Prostate gland (tissue), 2 donors: ENCODE measurements at regions not wholly inside any gene's neighbourhood (a gene's known extent, or its start where the extent isn't known, plus 50 kb on each side); places are given as distances from the start of the nearest gene placed in this dataset.
A peak's percentile ranks its signal among the peaks of the same experiment; 100 is the strongest.

Experiments
- DNase-seq: peaks from one replicate; pipeline ENCODE4 v3.0.0-alpha.2; 2019; ENCODE audit warnings: low spot score
- H3K27ac ChIP-seq, 2 donors: fragments of 200-600 bp; sonication (generic); 2 replicates each; pipeline ENCODE4 v1.5.1; 2017 to 2019
- H3K27me3 ChIP-seq: fragments of 200-600 bp; sonication (generic); replicated peaks from 2 replicates; pipeline ENCODE4 v1.5.1; 2019; ENCODE audit not compliant: insufficient read depth
- H3K36me3 ChIP-seq, 2 donors: fragments of 200-600 bp; sonication (generic); 1 replicate in 1 of 2; 2 replicates in 1 of 2; pipeline versions ENCODE4 v1.5.1 to v1.8.1; 2017 to 2019
- H3K4me1 ChIP-seq: fragments of 200-600 bp; sonication (generic); replicated peaks from 2 replicates; pipeline ENCODE4 v1.5.1; 2019
- H3K4me3 ChIP-seq, 2 donors: fragments of 200-600 bp; sonication (generic); 2 replicates each; pipeline ENCODE4 v1.5.1; 2017 to 2019
- H3K9me3 ChIP-seq: fragments of 200-600 bp; sonication (generic); 2 replicates; pipeline ENCODE4 v1.5.1; 2017
- POLR2A ChIP-seq: fragments of 450-650 bp; IDR thresholded peaks from one replicate; pipeline ENCODE4 v1.6.1; 2016; ENCODE audit warnings: antibody characterized with exemption, mild to moderate bottlenecking
- POLR2AphosphoS5 ChIP-seq: sonication (generic); formaldehyde crosslinking; IDR thresholded peaks from one replicate; pipeline ENCODE4 v1.6.1; 2017; ENCODE audit warnings: antibody characterized with exemption
- WGBS: methylation state at CpG from one replicate; pipeline ENCODE4 v1.1.5; 2018; 5-methylcytosine and 5-hydroxymethylcytosine counted together
- intact Hi-C: fragments of 100-400 bp; cut with DNase I; formaldehyde crosslinking; loops from one replicate; pipeline ENCODE4 v1.14.2; 2022
- TF ChIP-seq, protein P1 (sequence below), 4 experiments: fragments of 200-600 bp in 2 of 4; fragments of 450-650 bp in 2 of 4; sonication (generic) in 2 of 4; IDR thresholded peaks; 1 replicate in 3 of 4; 2 replicates in 1 of 4; pipeline ENCODE4 v1.5.1; 2016 to 2019; ENCODE audit warnings: antibody characterized with exemption in 4 of 4, mild to moderate bottlenecking in 2 of 4, moderate library complexity in 2 of 4

- Histone ChIP-seq H3K27me3 (no peaks in the 10 kb centered on the region), H3K27ac (peak overlapping the region; percentile 58 to 73), H3K4me3 (no peak overlapping the region), H3K9me3 (no peaks in the 10 kb centered on the region), H3K36me3 (no peaks in the 10 kb centered on the region), H3K4me1 (peaks cover 2% of the 10 kb centered on the region)
- intact Hi-C loops = no loop called here
- no peak for DNase-seq
- TF ChIP-seq, protein P1, sequence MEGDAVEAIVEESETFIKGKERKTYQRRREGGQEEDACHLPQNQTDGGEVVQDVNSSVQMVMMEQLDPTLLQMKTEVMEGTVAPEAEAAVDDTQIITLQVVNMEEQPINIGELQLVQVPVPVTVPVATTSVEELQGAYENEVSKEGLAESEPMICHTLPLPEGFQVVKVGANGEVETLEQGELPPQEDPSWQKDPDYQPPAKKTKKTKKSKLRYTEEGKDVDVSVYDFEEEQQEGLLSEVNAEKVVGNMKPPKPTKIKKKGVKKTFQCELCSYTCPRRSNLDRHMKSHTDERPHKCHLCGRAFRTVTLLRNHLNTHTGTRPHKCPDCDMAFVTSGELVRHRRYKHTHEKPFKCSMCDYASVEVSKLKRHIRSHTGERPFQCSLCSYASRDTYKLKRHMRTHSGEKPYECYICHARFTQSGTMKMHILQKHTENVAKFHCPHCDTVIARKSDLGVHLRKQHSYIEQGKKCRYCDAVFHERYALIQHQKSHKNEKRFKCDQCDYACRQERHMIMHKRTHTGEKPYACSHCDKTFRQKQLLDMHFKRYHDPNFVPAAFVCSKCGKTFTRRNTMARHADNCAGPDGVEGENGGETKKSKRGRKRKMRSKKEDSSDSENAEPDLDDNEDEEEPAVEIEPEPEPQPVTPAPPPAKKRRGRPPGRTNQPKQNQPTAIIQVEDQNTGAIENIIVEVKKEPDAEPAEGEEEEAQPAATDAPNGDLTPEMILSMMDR (IDR thresholded peaks at IDR 0.05) = no peak
- TF ChIP-seq POLR2A (no peak), POLR2AphosphoS5 (peak; percentile 50)
Measured at GRCh38 chr3:132237652-132238032, 79.6 kb upstream of the ACP3 start.

DNA sequence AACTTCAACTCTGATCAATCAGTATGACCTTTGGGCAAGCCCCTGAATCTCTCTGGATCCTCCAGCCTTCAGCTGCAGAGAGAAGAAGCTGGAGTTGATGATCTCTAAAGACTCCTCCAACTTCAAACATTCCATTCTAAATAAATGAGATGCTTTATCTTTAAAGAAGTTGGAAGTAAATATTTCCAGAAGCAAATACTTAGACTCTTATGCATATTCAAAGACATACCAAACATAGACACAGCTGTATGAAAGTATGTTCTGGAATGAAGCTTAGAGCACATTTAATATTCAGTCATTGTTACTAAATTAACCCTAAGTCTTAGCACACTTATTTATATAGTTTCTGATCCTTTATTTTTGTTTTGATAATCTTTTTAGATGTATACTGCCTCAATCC lies 77.6 kb upstream of the ACP3 start:
- no peak for DNase-seq
- Histone ChIP-seq H3K4me1 (peaks cover 3% of the 10 kb centered on the region), H3K27me3 (no peaks in the 10 kb centered on the region), H3K36me3 (no peaks in the 10 kb centered on the region), H3K9me3 (no peaks in the 10 kb centered on the region), H3K27ac (peak overlapping the region; percentile 63 to 73), H3K4me3 (no peak overlapping the region)
- TF ChIP-seq, protein P1 (IDR thresholded peaks at IDR 0.05) = no peak
- TF ChIP-seq POLR2AphosphoS5 (no peak), POLR2A (no peak)
- intact Hi-C loops = no loop called here

DNA sequence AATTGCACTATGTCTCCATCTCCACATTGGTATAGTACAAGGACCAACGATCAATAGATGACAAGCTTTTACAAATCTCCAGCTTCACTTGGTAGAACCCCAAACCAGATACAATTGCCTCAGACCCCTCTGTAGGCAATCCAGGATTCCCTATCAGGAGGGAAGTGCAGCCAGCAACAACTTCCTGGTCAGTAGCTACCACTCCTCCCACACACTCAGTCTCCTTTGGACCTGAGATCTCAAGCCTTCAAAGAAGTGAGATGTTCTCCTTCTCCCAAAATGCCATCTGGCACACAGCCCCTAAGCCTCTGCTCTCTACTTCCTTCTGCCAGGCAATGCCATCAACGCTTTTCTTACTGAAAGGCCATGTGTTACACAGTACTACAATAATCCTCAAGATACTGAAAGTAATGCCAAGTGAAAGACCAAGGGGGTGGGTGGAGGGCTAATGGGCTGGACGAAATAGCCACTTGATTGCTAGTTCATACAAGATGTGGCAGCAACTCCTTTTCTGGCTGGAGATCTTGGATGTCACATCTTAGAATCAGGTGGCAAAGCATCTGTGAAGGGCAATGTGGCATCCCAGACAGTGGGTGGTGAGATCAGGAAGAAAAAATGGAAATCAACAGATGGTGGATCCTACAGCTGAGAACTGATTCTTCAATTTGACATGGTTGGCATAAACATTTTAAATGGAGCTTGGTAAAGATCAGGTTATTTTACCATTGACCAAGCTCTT lies 75.3 kb upstream of the ACP3 start:
- no peaks in the 10 kb centered on the region for H3K36me3 ChIP-seq
- H3K9me3 ChIP-seq = no peaks in the 10 kb centered on the region
- intact Hi-C loops = no loop called here
- H3K4me1 ChIP-seq = peaks cover 7% of the 10 kb centered on the region
- WGBS = 84% methylated on average over 3 of the region's 3 CpGs
- no peaks in the 10 kb centered on the region for H3K27me3 ChIP-seq
- no peak overlapping the region for H3K4me3 ChIP-seq
- TF ChIP-seq, protein P1 (IDR thresholded peaks at IDR 0.05) = no peak
- H3K27ac ChIP-seq = peak overlapping the region; percentile 53 to 73
- no peak for DNase-seq

- peak; percentile 53 for DNase-seq
- Histone ChIP-seq H3K4me3 (no peak overlapping the region), H3K27ac (peak overlapping the region; percentile 53 to 73), H3K9me3 (no peaks in the 10 kb centered on the region), H3K36me3 (no peaks in the 10 kb centered on the region), H3K27me3 (no peaks in the 10 kb centered on the region), H3K4me1 (peaks cover 5% of the 10 kb centered on the region)
- intact Hi-C loops = no loop called here
- 41% methylated on average over 3 of the region's 3 CpGs for WGBS
- TF ChIP-seq POLR2AphosphoS5 = peak; percentile 32
- TF ChIP-seq, protein P1 (IDR thresholded peaks at IDR 0.05) = no peak
- no peak for TF ChIP-seq POLR2A
Measured at GRCh38 chr3:132242790-132243189, 74.4 kb upstream of the ACP3 start.

DNA sequence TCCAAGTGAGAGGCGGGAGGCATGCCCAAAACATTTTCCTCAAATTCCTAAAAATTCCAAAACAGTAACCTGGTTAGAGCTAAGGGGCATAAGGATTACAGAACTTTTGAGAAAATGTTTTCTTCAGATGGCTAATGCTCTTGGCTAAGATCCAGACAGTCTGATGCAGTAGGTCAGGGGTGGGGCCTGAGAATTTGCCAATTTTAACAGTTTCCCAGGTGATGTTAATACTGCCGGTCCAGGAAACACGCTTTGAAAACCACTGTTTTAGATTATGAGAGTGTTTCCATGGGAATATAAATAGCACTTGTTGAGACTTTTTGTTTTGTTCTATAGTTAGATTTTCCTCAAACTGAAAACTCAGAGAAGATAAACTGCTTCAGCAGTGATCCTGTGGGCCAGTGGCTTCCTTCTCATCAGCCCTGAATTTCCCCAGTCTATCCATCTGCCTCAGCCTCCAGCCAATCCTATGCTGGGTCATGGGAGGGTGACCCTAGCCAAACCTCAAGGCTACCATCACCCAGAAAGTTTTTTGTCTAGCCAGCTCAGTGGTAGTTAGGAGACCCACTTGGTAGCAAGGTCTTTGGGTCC lies 71.6 kb upstream of the ACP3 start:
- H3K9me3 ChIP-seq = no peaks in the 10 kb centered on the region
- 45% methylated on average over 3 of the region's 3 CpGs for WGBS
- peak overlapping the region; percentile 53 to 73 for H3K27ac ChIP-seq
- DNase-seq = no peak
- no peak overlapping the region for H3K4me3 ChIP-seq
- no peaks in the 10 kb centered on the region for H3K36me3 ChIP-seq
- peaks cover 5% of the 10 kb centered on the region for H3K4me1 ChIP-seq
- intact Hi-C loops = no loop called here
- TF ChIP-seq, protein P1 (IDR thresholded peaks at IDR 0.05) = no peak
- TF ChIP-seq POLR2A = no peak
- TF ChIP-seq POLR2AphosphoS5 = no peak
- no peaks in the 10 kb centered on the region for H3K27me3 ChIP-seq
